ENCODE measurements at regions not wholly inside any gene's neighbourhood (a gene's known extent, or its start where the extent isn't known, plus 50 kb on each side); places are given as distances from the start of the nearest gene placed in this dataset.

GRCh38 chr7:54109501-54109900 lies 432.7 kb upstream of the VSTM2A start:
- DNase-seq (ENCODE audit: low read depth in 1 of 2, low spot score in 2 of 2), result no peak
- Histone ChIP-seq H2BK5ac (ENCODE audit: low read depth, low read length) (no peak overlapping the region), H4K20me1 (replicated peaks in 1 of 2; ENCODE audit: control insufficient read depth in 1 of 2, insufficient read depth in 2 of 2, low read length in 2 of 2) (no peaks in the 10 kb centered on the region), H4K91ac (replicated peaks; ENCODE audit: insufficient read length, low read length) (no peak overlapping the region), H3K79me1 (ENCODE audit: low read depth, low read length) (no peaks in the 10 kb centered on the region), H3K4me3 (ENCODE audit: extremely low read depth in 1 of 4, insufficient read depth in 2 of 4, low read depth in 3 of 4, low read length in 4 of 4) (no peak overlapping the region), H3K27ac (ENCODE audit: low read depth, low read length) (no peak overlapping the region), H3K4me1 (replicated peaks in 1 of 4; ENCODE audit: control insufficient read depth in 3 of 4, insufficient read depth in 4 of 4, low read length in 3 of 4) (no peaks in the 10 kb centered on the region), H3K9ac (replicated peaks in 1 of 4; ENCODE audit: extremely low read depth in 1 of 4, low read depth in 3 of 4, low read length in 3 of 4) (no peak overlapping the region), H2AK5ac (ENCODE audit: low read depth, low read length) (no peak overlapping the region), H2BK15ac (ENCODE audit: low read length) (no peak overlapping the region), H2BK20ac (ENCODE audit: low read length) (no peak overlapping the region), H3K56ac (replicated peaks; ENCODE audit: insufficient read length, low read depth, low read length) (no peak overlapping the region), H3K4ac (replicated peaks; ENCODE audit: insufficient read length, low read depth, low read length) (no peak overlapping the region), H3K18ac (ENCODE audit: extremely low read depth, low read length) (no peak overlapping the region), H2BK120ac (replicated peaks; ENCODE audit: low read depth, low read length) (no peak overlapping the region), H2BK12ac (ENCODE audit: low read depth, low read length) (no peak overlapping the region), H3K14ac (ENCODE audit: insufficient read length) (no peak overlapping the region), H3K23ac (ENCODE audit: insufficient read length) (no peak overlapping the region), H3K4me2 (ENCODE audit: insufficient read depth in 1 of 2, low read depth in 2 of 2, low read length in 2 of 2) (no peak overlapping the region), H3K79me2 (ENCODE audit: control insufficient read depth in 1 of 2, insufficient read depth in 2 of 2, low read length in 2 of 2) (no peaks in the 10 kb centered on the region), H3K27me3 (replicated peaks in 1 of 4; ENCODE audit: control insufficient read depth in 3 of 4, extremely low read depth in 1 of 4, insufficient read depth in 3 of 4, low read length in 3 of 4) (no peaks in the 10 kb centered on the region), H3K9me3 (ENCODE audit: insufficient read depth in 2 of 2, low read depth in 1 of 2, low read length in 1 of 2) (no peaks in the 10 kb centered on the region), H3K23me2 (ENCODE audit: low read depth, low read length) (no peaks in the 10 kb centered on the region), H4K5ac (ENCODE audit: insufficient read length, low read depth, low read length) (no peak overlapping the region), H4K8ac (ENCODE audit: extremely low read depth, insufficient read depth, low read length) (no peak overlapping the region), H2AFZ (ENCODE audit: low read length) (no peak overlapping the region), H3K36me3 (ENCODE audit: control insufficient read depth in 2 of 4, insufficient read depth in 4 of 4, low read length in 3 of 4) (no peaks in the 10 kb centered on the region)
- 77% methylated on average over 4 of the region's 4 CpGs; no CpG with 5 or more reads in 1 of the 2 experiments for WGBS, 2 experiments (ENCODE audit: extremely low coverage in 1 of 2, insufficient coverage in 1 of 2, insufficient read length in 1 of 2, insufficient replicate concordance in 2 of 2, low coverage in 1 of 2, low lambda C conversion rate in 2 of 2, missing lambda C conversion rate in 1 of 2)
- CTCF ChIA-PET (ENCODE audit: partially characterized antibody), result no interaction called here
- FAIRE-seq, result no peak
- POLR2A ChIA-PET (ENCODE audit: partially characterized antibody), result no interaction called here
- TF ChIP-seq, protein P1, sequence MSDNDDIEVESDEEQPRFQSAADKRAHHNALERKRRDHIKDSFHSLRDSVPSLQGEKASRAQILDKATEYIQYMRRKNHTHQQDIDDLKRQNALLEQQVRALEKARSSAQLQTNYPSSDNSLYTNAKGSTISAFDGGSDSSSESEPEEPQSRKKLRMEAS (IDR thresholded peaks at IDR 0.05), result no peak
- TF ChIP-seq, protein P2, sequence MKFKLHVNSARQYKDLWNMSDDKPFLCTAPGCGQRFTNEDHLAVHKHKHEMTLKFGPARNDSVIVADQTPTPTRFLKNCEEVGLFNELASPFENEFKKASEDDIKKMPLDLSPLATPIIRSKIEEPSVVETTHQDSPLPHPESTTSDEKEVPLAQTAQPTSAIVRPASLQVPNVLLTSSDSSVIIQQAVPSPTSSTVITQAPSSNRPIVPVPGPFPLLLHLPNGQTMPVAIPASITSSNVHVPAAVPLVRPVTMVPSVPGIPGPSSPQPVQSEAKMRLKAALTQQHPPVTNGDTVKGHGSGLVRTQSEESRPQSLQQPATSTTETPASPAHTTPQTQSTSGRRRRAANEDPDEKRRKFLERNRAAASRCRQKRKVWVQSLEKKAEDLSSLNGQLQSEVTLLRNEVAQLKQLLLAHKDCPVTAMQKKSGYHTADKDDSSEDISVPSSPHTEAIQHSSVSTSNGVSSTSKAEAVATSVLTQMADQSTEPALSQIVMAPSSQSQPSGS (IDR thresholded peaks at IDR 0.05; ENCODE audit: low read length), result no peak
- no peak for TF ChIP-seq EZH2 (IDR thresholded peaks at IDR 0.05; ENCODE audit: low read depth, low read length, severe bottlenecking)

Data from H1 (cell line).